GM18498 (cell line): ENCODE measurements at regions not wholly inside any gene's neighbourhood (a gene's known extent, or its start where the extent isn't known, plus 50 kb on each side); places are given as distances from the start of the nearest gene placed in this dataset.
"Not testable (repeated sequence)": the region's sequence is repeated elsewhere in the genome, so short reads cannot be mapped to it uniquely, and the experiment has no call there.

Experiments
- ATAC-seq: cut with Tn5 transposase; IDR thresholded peaks from one replicate; pipeline ENCODE4 v1.9.1; 2021; ENCODE audit warnings: mild to moderate bottlenecking, moderate library complexity; ENCODE audit not compliant: unreplicated experiment

GRCh38 chr4:56148428-56148827 is 199.7 kb downstream of the CEP135 start:
- no peak for ATAC-seq

- no peak for ATAC-seq
These were observed 198.6 kb downstream of the CEP135 start for GRCh38 chr4:56147371-56147770.

- ATAC-seq, result no peak
These were observed 198.2 kb downstream of the CEP135 start for GRCh38 chr4:56146956-56147355.

GRCh38 chr4:56142088-56142487 is 193.3 kb downstream of the CEP135 start:
- no peak for ATAC-seq

- ATAC-seq, result no peak
These were observed 190.6 kb downstream of the CEP135 start for GRCh38 chr4:56139241-56139827.

- ATAC-seq, result not testable (repeated sequence)
These were observed 186.1 kb downstream of the CEP135 start for GRCh38 chr4:56134834-56135233.

GRCh38 chr4:56134266-56134665 is 185.5 kb downstream of the CEP135 start:
- ATAC-seq, result no peak

- no peak for ATAC-seq
These were observed 184.1 kb downstream of the CEP135 start for GRCh38 chr4:56132835-56133234.

- not testable (repeated sequence) for ATAC-seq
These were observed 183.4 kb downstream of the CEP135 start for GRCh38 chr4:56132188-56132587.

- no peak for ATAC-seq
These were observed 181.9 kb downstream of the CEP135 start for GRCh38 chr4:56130606-56131155.

GRCh38 chr4:56129431-56129861 is 180.7 kb downstream of the CEP135 start:
- peak; percentile 51 for ATAC-seq

GRCh38 chr4:56128213-56128612 is 179.5 kb downstream of the CEP135 start:
- ATAC-seq, result no peak

- no peak for ATAC-seq
These were observed 179.0 kb downstream of the CEP135 start for GRCh38 chr4:56127716-56128115.

- no peak for ATAC-seq
These were observed 174.8 kb downstream of the CEP135 start for GRCh38 chr4:56123547-56123946.

GRCh38 chr4:56123051-56123450 is 174.3 kb downstream of the CEP135 start:
- no peak for ATAC-seq

GRCh38 chr4:56118845-56119244 is 170.1 kb downstream of the CEP135 start:
- ATAC-seq, result no peak

GRCh38 chr4:56118055-56118454 is 169.3 kb downstream of the CEP135 start:
- ATAC-seq, result no peak

- no peak for ATAC-seq
These were observed 167.2 kb downstream of the CEP135 start for GRCh38 chr4:56115898-56116297.

- no peak for ATAC-seq
These were observed 163.6 kb downstream of the CEP135 start for GRCh38 chr4:56112377-56112776.

- ATAC-seq, result no peak
These were observed 157.7 kb downstream of the CEP135 start for GRCh38 chr4:56106180-56107147.

GRCh38 chr4:56104188-56104587 is 155.4 kb downstream of the CEP135 start:
- no peak for ATAC-seq

GRCh38 chr4:56102601-56103000 is 153.9 kb downstream of the CEP135 start:
- ATAC-seq, result no peak
